A673 (cell line): ENCODE measurements at regions not wholly inside any gene's neighbourhood (a gene's known extent, or its start where the extent isn't known, plus 50 kb on each side); places are given as distances from the start of the nearest gene placed in this dataset.

Experiments used
- BruUV-seq: library from RNA; stranded (reverse); fragments of 400-500 nt; replicated peaks from 2 replicates; lab custom pipeline; 2021; lab: Mats Ljungman, UMichigan
- CTCF ChIA-PET: fragments of 300-600 bp; sonication (Branson Sonifier 250); formaldehyde crosslinking; loops from one replicate; lab custom pipeline; 2022; ENCODE audit warnings: antibody characterized with exemption; lab: Charles Lee
- POLR2A ChIA-PET: fragments of 300-600 bp; sonication (Branson Sonifier 250); formaldehyde crosslinking; loops from one replicate; lab custom pipeline; 2022; ENCODE audit warnings: antibody characterized with exemption; ENCODE audit not compliant: low non-redundant PET; lab: Charles Lee
- DNase-seq: peaks from one replicate; pipeline ENCODE4 v3.0.0-alpha.2; 2015; ENCODE audit warnings: low spot score
- H3K27ac ChIP-seq: fragments of 200-600 bp; sonication (generic); 2 replicates; pipeline ENCODE4 v1.5.1; 2016; ENCODE audit warnings: mixed run types, low read depth, mild to moderate bottlenecking, mixed read lengths, antibody characterized with exemption, low read length; ENCODE audit not compliant: poor library complexity, severe bottlenecking
- H3K27me3 ChIP-seq: fragments of 200-600 bp; sonication (generic); replicated peaks from 2 replicates; pipeline ENCODE4 v1.6.1; 2017; ENCODE audit warnings: mixed run types, low read depth, mild to moderate bottlenecking, mixed read lengths, antibody characterized with exemption, low read length; ENCODE audit not compliant: insufficient read depth, poor library complexity
- H3K36me3 ChIP-seq: fragments of 200-600 bp; sonication (generic); 2 replicates; pipeline ENCODE4 v1.6.1; 2016; ENCODE audit warnings: mixed run types, mild to moderate bottlenecking, mixed read lengths, antibody characterized with exemption, low read length; ENCODE audit not compliant: insufficient read depth, poor library complexity, severe bottlenecking
- H3K4me1 ChIP-seq: fragments of 200-600 bp; sonication (generic); 2 replicates; pipeline ENCODE4 v1.6.1; 2017; ENCODE audit warnings: mixed run types, mild to moderate bottlenecking, mixed read lengths, antibody characterized with exemption, low read length; ENCODE audit not compliant: insufficient read depth, poor library complexity, severe bottlenecking
- H3K4me3 ChIP-seq: fragments of 200-600 bp; sonication (generic); 2 replicates; pipeline ENCODE4 v1.5.1; 2016; ENCODE audit warnings: low read depth, mixed run types, mild to moderate bottlenecking, mixed read lengths, low read length; ENCODE audit not compliant: poor library complexity, severe bottlenecking
- H3K9me3 ChIP-seq: fragments of 200-600 bp; sonication (generic); 2 replicates; pipeline ENCODE4 v1.6.1; 2016; ENCODE audit warnings: mixed run types, low read depth, mild to moderate bottlenecking, mixed read lengths, antibody characterized with exemption, low read length; ENCODE audit not compliant: poor library complexity, severe bottlenecking
- EZH2 ChIP-seq: fragments of 200-600 bp; sonication (generic); IDR thresholded peaks from 2 replicates; pipeline ENCODE4 v1.6.1; 2017; ENCODE audit warnings: borderline replicate concordance, low read depth, mild to moderate bottlenecking, mixed read lengths, antibody characterized with exemption, low read length; ENCODE audit not compliant: poor library complexity, severe bottlenecking
- intact Hi-C: fragments of 100-400 bp; cut with micrococcal nuclease; formaldehyde crosslinking; loops from one replicate; pipeline ENCODE4 v1.10.0; 2022; ENCODE audit not compliant: unreplicated experiment
- TF ChIP-seq, protein P1 (sequence below): fragments of 300-800, 200-600 bp; sonication (generic); conservative IDR thresholded peaks from 2 replicates; pipeline ENCODE4 v1.5.1; 2017; ENCODE audit warnings: low read depth, mild to moderate bottlenecking, antibody characterized with exemption, low read length, moderate library complexity, mixed read lengths

DNA sequence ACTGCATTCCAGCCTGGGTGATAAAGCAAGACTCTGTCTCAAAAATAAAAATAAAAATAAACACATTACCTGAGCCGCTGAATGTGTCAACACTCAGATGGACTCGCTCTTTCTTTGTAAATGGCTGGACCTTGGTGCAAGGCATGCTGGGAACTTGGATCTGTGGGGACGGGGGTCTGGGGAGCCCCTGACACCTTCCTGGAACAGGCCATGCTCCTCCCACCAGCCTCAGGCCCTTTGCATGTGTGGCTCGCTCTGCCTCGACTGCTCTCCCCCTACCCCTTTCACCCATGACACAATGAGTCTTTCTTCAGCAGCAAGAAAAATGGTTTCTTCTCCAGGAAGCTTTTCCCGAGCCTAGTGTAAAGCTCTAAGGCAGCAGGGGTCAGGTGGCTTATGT is 94.0 kb upstream of the CDH5 start:
- Histone ChIP-seq H3K36me3 (no peaks in the 10 kb centered on the region), H3K9me3 (no peaks in the 10 kb centered on the region), H3K27ac (no peak overlapping the region), H3K27me3 (no peaks in the 10 kb centered on the region), H3K4me3 (no peak overlapping the region), H3K4me1 (peaks cover 33% of the 10 kb centered on the region)
- intact Hi-C loops = loop anchor here (10.0 kb wide), 2 partner anchors 72 to 618 kb away; no protein-coding TSS in a partner anchor
- ChIA-PET CTCF (no interaction called here), POLR2A (interaction anchor here (0.6 kb wide), 1 partner anchor 729 kb away, joined by 3 read pairs; no protein-coding TSS in a partner anchor)
- no peak for DNase-seq
- no TSS peak for BruUV-seq
- TF ChIP-seq, protein P1, sequence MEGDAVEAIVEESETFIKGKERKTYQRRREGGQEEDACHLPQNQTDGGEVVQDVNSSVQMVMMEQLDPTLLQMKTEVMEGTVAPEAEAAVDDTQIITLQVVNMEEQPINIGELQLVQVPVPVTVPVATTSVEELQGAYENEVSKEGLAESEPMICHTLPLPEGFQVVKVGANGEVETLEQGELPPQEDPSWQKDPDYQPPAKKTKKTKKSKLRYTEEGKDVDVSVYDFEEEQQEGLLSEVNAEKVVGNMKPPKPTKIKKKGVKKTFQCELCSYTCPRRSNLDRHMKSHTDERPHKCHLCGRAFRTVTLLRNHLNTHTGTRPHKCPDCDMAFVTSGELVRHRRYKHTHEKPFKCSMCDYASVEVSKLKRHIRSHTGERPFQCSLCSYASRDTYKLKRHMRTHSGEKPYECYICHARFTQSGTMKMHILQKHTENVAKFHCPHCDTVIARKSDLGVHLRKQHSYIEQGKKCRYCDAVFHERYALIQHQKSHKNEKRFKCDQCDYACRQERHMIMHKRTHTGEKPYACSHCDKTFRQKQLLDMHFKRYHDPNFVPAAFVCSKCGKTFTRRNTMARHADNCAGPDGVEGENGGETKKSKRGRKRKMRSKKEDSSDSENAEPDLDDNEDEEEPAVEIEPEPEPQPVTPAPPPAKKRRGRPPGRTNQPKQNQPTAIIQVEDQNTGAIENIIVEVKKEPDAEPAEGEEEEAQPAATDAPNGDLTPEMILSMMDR = no peak
- TF ChIP-seq EZH2 = no peak

DNA sequence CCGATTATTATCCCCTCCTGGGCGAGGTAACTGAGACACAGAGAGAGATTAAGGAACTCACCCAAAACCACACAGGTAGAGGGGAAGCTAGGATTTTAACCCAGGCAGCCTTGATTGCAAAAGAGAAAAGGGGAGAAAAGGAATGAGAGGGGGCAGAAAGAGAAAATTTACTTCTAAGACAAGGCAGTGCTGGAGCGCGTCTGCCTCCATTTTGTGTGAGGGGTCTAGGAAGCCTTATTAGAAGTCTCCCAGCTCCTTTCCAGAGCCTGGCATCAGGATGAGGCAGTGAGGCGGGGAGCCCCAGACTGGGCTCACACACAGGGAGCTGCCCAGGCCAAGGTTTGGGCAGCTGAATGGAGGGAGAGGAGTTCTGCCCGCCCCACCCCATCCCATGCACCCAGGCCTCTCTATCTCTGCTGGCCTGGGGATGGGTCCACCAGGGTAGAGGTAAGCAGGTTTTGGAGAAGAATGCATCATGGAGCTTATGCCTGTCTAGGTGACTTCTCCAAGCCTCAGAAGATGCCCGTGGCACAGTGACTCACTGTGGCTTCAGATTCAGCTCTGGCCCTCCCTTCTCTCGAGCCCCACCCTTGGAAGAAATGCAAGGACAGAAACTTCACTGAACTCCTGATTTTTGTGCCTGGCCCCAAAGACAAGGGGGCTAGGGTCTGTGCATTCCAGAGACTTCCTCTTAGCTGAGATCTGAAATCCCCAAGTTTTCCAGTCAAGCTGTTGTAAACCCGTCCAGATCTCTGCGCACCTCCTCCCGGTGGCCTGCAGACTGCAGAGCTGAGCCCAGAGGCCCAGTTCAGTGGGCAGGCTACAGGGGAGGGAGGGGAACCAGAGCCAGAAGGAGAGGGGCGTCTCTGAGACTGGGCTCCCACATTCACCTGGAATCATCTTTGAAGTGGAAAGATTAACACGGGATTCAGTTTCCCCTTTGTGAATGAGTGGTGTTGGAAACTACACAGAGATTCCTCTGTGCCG is 95.1 kb upstream of the CDH5 start:
- intact Hi-C loops = loop anchor here (2.0 to 10.0 kb wide), 5 partner anchors 73 to 1149 kb away; partner anchors contain the start of gene CDH11

DNA sequence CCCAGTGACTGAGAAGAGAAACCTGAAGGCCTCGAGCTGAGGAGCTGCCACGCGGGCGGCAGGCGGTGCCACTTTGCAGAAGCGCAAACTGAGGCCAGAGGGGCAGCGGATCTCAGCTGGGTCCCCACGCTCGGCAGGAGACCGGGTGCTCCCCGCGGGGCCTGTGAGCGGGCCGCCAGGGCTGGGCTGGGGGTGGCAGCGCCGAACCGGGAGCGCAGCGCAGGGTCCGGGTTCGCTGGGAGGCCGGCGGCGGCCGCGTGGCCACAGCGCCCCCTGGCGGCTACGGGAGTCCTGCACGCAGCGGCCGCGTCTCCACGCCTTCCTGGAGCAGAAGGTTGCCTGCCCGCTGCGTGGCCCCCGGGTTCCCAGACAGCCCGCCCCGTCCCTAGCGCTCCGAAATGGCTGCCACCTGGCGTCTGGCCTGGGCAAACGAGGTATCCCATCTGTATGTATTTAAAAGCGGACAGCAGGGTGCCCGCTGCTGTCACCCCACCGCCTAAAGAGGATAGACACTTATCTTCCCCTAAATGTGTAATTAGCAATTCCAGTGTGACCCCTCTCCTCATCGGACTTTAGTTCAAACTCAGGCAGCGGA is 96.1 kb upstream of the CDH5 start:
- peaks cover 50% of the 10 kb centered on the region for H3K4me1 ChIP-seq
- POLR2A ChIA-PET = interaction anchor here (1.6 kb wide), 1 partner anchor 724 kb away, joined by 4 read pairs; no protein-coding TSS in a partner anchor
- no peaks in the 10 kb centered on the region for H3K36me3 ChIP-seq
- H3K27me3 ChIP-seq = no peaks in the 10 kb centered on the region
- CTCF ChIA-PET = interaction anchor here (1.1 kb wide), 1 partner anchor 438 kb away, joined by 4 read pairs; no protein-coding TSS in a partner anchor
- peak overlapping the region; percentile 78 for H3K27ac ChIP-seq
- H3K9me3 ChIP-seq = no peaks in the 10 kb centered on the region
- peak; percentile 90 for DNase-seq
- TF ChIP-seq, protein P1 = peak; percentile 81
- TF ChIP-seq EZH2 = no peak
- no peak overlapping the region for H3K4me3 ChIP-seq
- no TSS peak for BruUV-seq
- intact Hi-C loops = loop anchor here (2.0 to 10.0 kb wide), 5 partner anchors 74 to 1148 kb away; partner anchors contain the start of gene CDH11

More for the DNA sequence above, 95.1 kb upstream of the CDH5 start:
- Histone ChIP-seq H3K27me3 (no peaks in the 10 kb centered on the region), H3K4me1 (peaks cover 44% of the 10 kb centered on the region), H3K36me3 (no peaks in the 10 kb centered on the region), H3K9me3 (no peaks in the 10 kb centered on the region), H3K27ac (peak overlapping the region; percentile 78), H3K4me3 (no peak overlapping the region)
- DNase-seq = no peak
- POLR2A ChIA-PET = interaction anchor here (1.6 kb wide), 1 partner anchor 725 kb away, joined by 4 read pairs; no protein-coding TSS in a partner anchor
- TF ChIP-seq, protein P1 = no peak
- no peak for TF ChIP-seq EZH2
- BruUV-seq = no TSS peak
- CTCF ChIA-PET = interaction anchor here (0.6 kb wide), 1 partner anchor 96 kb away, joined by 4 read pairs; no protein-coding TSS in a partner anchor
